HG03469 (cell line): ENCODE measurements at regions not wholly inside any gene's neighbourhood (a gene's known extent, or its start where the extent isn't known, plus 50 kb on each side); places are given as distances from the start of the nearest gene placed in this dataset.

Source experiments
- ATAC-seq: cut with Tn5 transposase; IDR thresholded peaks from one replicate; pipeline ENCODE4 v1.9.1; 2021; ENCODE audit warnings: mild to moderate bottlenecking, moderate library complexity, moderate number of reproducible peaks; ENCODE audit not compliant: unreplicated experiment

- no peak for ATAC-seq
Observed at GRCh38 chr4:123737156-123737555, 340.6 kb downstream of the SPRY1 start.

GRCh38 chr4:123739806-123740205, 343.2 kb downstream of the SPRY1 start:
- no peak for ATAC-seq

GRCh38 chr4:123740236-123740635, 343.6 kb downstream of the SPRY1 start:
- ATAC-seq, result no peak

GRCh38 chr4:123741906-123742305, 345.3 kb downstream of the SPRY1 start:
- no peak for ATAC-seq

- no peak for ATAC-seq
Observed at GRCh38 chr4:123743848-123744247, 347.3 kb downstream of the SPRY1 start.

GRCh38 chr4:123744664-123745290, 348.2 kb downstream of the SPRY1 start:
- ATAC-seq, result no peak

- ATAC-seq, result no peak
Observed at GRCh38 chr4:123747016-123747415, 350.4 kb downstream of the SPRY1 start.

- no peak for ATAC-seq
Observed at GRCh38 chr4:123748806-123749205, 352.2 kb downstream of the SPRY1 start.

- ATAC-seq, result no peak
Observed at GRCh38 chr4:123749383-123749782, 352.8 kb downstream of the SPRY1 start.

GRCh38 chr4:123750044-123750443, 353.4 kb downstream of the SPRY1 start:
- ATAC-seq, result no peak

GRCh38 chr4:123755655-123756054, 359.1 kb downstream of the SPRY1 start:
- no peak for ATAC-seq

GRCh38 chr4:123767806-123768205, 371.2 kb downstream of the SPRY1 start:
- no peak for ATAC-seq

- no peak for ATAC-seq
Observed at GRCh38 chr4:123770884-123771283, 374.3 kb downstream of the SPRY1 start.

- ATAC-seq, result peak; percentile 100
Observed at GRCh38 chr4:123776267-123776666, 379.7 kb downstream of the SPRY1 start.

GRCh38 chr4:123777373-123777772, 380.8 kb downstream of the SPRY1 start:
- no peak for ATAC-seq

- no peak for ATAC-seq
Observed at GRCh38 chr4:123783151-123783790, 386.7 kb downstream of the SPRY1 start.

GRCh38 chr4:123783921-123784320, 387.3 kb downstream of the SPRY1 start:
- ATAC-seq, result no peak

GRCh38 chr4:123784626-123785025, 388.0 kb downstream of the SPRY1 start:
- ATAC-seq, result no peak

- no peak for ATAC-seq
Observed at GRCh38 chr4:123785538-123785937, 388.9 kb downstream of the SPRY1 start.

GRCh38 chr4:123786163-123786915, 389.7 kb downstream of the SPRY1 start:
- no peak for ATAC-seq

- ATAC-seq, result no peak
Observed at GRCh38 chr4:123786920-123787319, 390.3 kb downstream of the SPRY1 start.

- no peak for ATAC-seq
Observed at GRCh38 chr4:123787512-123788080, 391.0 kb downstream of the SPRY1 start.
